DND-41 (cell line): ENCODE measurements at regions not wholly inside any gene's neighbourhood (a gene's known extent, or its start where the extent isn't known, plus 50 kb on each side); places are given as distances from the start of the nearest gene placed in this dataset.

Source experiments
- ATAC-seq: fragments of 200-7000 bp; cut with Tn5 transposase; 3 replicates; pipeline ENCODE4 v1.9.1; 2021; ENCODE audit warnings: low read depth; ENCODE audit not compliant: insufficient read depth
- DNase-seq: peaks from one replicate; pipeline ENCODE4 v3.0.0-alpha.2; 2020
- H2AFZ ChIP-seq: 2 replicates; pipeline ENCODE4 v1.6.0; 2012; ENCODE audit warnings: low read depth, low read length
- H3K27ac ChIP-seq: 2 replicates; pipeline ENCODE4 v1.5.1; 2012; ENCODE audit warnings: low read length, inconsistent platforms
- H3K27me3 ChIP-seq: fragments of 200-600 bp; sonication (generic); 2 replicates; pipeline ENCODE4 v1.6.0; 2012; ENCODE audit warnings: low read length, mild to moderate bottlenecking, inconsistent platforms; ENCODE audit not compliant: insufficient read depth, poor library complexity
- H3K36me3 ChIP-seq: 2 replicates; pipeline ENCODE4 v1.5.1; 2012; ENCODE audit warnings: low read length, inconsistent platforms; ENCODE audit not compliant: insufficient read depth
- H3K4me1 ChIP-seq: 2 replicates; pipeline ENCODE4 v1.5.1; 2012; ENCODE audit warnings: mild to moderate bottlenecking, low read length; ENCODE audit not compliant: insufficient read depth
- H3K4me2 ChIP-seq: 2 replicates; pipeline ENCODE4 v1.6.0; 2012; ENCODE audit warnings: mild to moderate bottlenecking, moderate library complexity, low read length, inconsistent platforms; ENCODE audit not compliant: insufficient read depth
- H3K4me3 ChIP-seq, 2 experiments: fragments of 200-600 bp in 1 of 2; shearing (Covaris generic) in 1 of 2; 2 replicates each; pipeline ENCODE4 v1.5.1; 2012 to 2016; ENCODE audit warnings: inconsistent platforms in 2 of 2, low read length in 2 of 2, mild to moderate bottlenecking in 2 of 2, low read depth in 1 of 2, moderate library complexity in 1 of 2
- H3K79me2 ChIP-seq: 2 replicates; pipeline ENCODE4 v1.6.0; 2012; ENCODE audit warnings: low read length, inconsistent platforms; ENCODE audit not compliant: insufficient read depth
- H3K9ac ChIP-seq: 2 replicates; pipeline ENCODE4 v1.6.0; 2012; ENCODE audit warnings: low read depth, mild to moderate bottlenecking, inconsistent platforms, low read length, moderate library complexity
- H3K9me3 ChIP-seq: 2 replicates; pipeline ENCODE4 v1.5.1; 2012; ENCODE audit warnings: low read length, moderate library complexity, mild to moderate bottlenecking, inconsistent platforms; ENCODE audit not compliant: insufficient read depth, severe bottlenecking
- H4K20me1 ChIP-seq: 2 replicates; pipeline ENCODE4 v1.6.0; 2012; ENCODE audit warnings: low read length; ENCODE audit not compliant: insufficient read depth
- EZH2 ChIP-seq: IDR thresholded peaks from 3 replicates; pipeline ENCODE4 v1.6.1; 2012; ENCODE audit warnings: borderline replicate concordance, low read depth, mild to moderate bottlenecking, moderate library complexity, low read length, inconsistent platforms; ENCODE audit not compliant: severe bottlenecking
- TF ChIP-seq, protein P1 (sequence below): IDR thresholded peaks from 2 replicates; pipeline ENCODE4 v1.5.1; 2012; ENCODE audit warnings: borderline replicate concordance, low read length, moderate library complexity, mild to moderate bottlenecking; ENCODE audit not compliant: poor library complexity, severe bottlenecking; ENCODE audit errors: extremely low read depth

DNA sequence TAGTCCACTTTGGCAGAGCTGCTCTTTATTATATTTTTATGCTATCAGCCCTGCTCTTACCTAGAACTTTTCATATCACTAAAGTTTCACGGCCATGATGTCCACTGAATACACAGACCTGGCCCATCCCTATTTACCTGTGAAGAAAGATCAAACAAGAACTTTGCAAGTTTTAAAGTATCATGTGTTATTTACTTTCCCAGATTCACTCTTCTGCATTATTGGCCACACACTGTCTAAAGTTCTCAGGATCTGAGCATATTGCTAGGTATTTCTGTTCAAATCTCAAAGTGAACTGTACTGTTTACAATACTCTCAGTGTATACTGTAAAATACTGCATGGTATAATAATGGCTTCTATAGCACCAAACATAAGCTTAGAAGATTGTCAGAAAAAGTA lies 405.2 kb downstream of the KLF12 start:
- Histone ChIP-seq H3K4me2 (no peak overlapping the region), H3K36me3 (peaks cover 22% of the 10 kb centered on the region; the same call in 1 of the 2 replicates), H2AFZ (no peak overlapping the region), H3K27ac (no peak overlapping the region), H3K79me2 (no peaks in the 10 kb centered on the region), H4K20me1 (no peaks in the 10 kb centered on the region), H3K27me3 (no peaks in the 10 kb centered on the region), H3K9ac (no peak overlapping the region), H3K9me3 (no peaks in the 10 kb centered on the region), H3K4me1 (no peaks in the 10 kb centered on the region), H3K4me3 (no peak overlapping the region)
- TF ChIP-seq, protein P1, sequence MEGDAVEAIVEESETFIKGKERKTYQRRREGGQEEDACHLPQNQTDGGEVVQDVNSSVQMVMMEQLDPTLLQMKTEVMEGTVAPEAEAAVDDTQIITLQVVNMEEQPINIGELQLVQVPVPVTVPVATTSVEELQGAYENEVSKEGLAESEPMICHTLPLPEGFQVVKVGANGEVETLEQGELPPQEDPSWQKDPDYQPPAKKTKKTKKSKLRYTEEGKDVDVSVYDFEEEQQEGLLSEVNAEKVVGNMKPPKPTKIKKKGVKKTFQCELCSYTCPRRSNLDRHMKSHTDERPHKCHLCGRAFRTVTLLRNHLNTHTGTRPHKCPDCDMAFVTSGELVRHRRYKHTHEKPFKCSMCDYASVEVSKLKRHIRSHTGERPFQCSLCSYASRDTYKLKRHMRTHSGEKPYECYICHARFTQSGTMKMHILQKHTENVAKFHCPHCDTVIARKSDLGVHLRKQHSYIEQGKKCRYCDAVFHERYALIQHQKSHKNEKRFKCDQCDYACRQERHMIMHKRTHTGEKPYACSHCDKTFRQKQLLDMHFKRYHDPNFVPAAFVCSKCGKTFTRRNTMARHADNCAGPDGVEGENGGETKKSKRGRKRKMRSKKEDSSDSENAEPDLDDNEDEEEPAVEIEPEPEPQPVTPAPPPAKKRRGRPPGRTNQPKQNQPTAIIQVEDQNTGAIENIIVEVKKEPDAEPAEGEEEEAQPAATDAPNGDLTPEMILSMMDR = no peak
- no peak for TF ChIP-seq EZH2
- DNase-seq (no peak), ATAC-seq (no peak)

- no peak for DNase-seq
- Histone ChIP-seq H2AFZ (no peak overlapping the region), H3K27me3 (no peaks in the 10 kb centered on the region), H3K4me1 (peaks cover 25% of the 10 kb centered on the region), H3K9me3 (no peaks in the 10 kb centered on the region), H3K4me2 (no peak overlapping the region), H4K20me1 (no peaks in the 10 kb centered on the region), H3K27ac (no peak overlapping the region), H3K79me2 (no peaks in the 10 kb centered on the region), H3K36me3 (peaks cover 19% of the 10 kb centered on the region), H3K9ac (no peak overlapping the region), H3K4me3 (no peak overlapping the region)
- ATAC-seq = 0 out of 3 replicates have a peak, but pooled peaks have one; percentile 35
- TF ChIP-seq EZH2 = no peak
- TF ChIP-seq, protein P1 = peak; percentile 31
Observed at GRCh38 chr13:73722120-73722519, 412.1 kb downstream of the KLF12 start.

DNA sequence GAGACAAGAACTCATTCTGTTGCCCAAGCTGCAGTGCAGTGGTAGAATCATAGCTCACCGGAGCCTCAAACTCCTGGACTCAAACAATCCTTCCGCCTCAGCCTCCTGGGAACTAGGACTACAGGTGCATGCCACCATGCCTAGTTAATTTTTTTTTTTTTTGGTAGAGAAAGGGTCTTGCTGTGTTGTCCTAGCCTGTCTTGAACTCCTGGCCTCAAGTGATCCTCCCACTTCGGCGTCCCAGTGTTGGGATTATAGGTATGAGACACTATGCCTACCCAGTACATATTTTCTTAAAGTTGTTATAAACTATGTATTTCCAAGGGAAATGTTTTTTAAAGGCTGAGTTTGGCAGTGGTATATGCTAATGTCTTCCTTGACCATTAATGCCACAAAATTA lies 412.6 kb downstream of the KLF12 start:
- TF ChIP-seq EZH2 = no peak
- TF ChIP-seq, protein P1 = no peak
- H3K4me2 ChIP-seq = no peak overlapping the region

DNA sequence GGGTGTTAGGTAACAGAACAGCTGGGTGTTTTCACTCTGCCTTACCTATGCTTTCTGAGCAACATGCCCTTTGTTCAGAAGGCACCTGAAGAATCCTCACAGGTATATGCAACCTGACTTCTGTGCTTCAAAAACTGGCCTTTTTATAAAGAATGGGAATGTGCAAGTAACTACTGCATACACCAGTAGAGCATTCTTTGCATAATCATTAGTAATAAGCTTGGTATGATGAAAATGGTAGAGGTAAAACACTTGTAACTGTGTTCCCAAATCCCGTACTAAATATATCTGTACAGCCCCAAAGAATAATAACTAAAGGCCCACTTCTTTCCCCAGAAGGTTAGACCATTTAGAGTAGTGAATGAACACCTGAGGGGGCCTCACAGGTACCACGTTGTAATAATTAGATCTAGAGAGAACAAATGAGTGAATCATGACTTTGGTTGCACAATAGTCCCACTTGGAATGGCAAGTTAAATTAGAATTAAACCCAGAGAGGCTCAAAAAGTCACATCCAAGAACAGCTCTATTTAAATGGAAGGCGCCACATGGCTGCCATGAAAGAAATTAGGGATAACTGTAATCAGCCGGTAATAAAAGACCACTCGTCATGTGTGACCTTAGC lies 413.9 kb downstream of the KLF12 start:
- TF ChIP-seq, protein P1 = no peak
- no peak for TF ChIP-seq EZH2
- Histone ChIP-seq H3K9ac (no peak overlapping the region), H4K20me1 (no peaks in the 10 kb centered on the region), H3K4me2 (no peak overlapping the region), H3K4me1 (peaks cover 43% of the 10 kb centered on the region), H3K27me3 (no peaks in the 10 kb centered on the region), H2AFZ (no peak overlapping the region), H3K9me3 (no peaks in the 10 kb centered on the region), H3K36me3 (peaks cover 21% of the 10 kb centered on the region), H3K79me2 (no peaks in the 10 kb centered on the region), H3K27ac (no peak overlapping the region), H3K4me3 (no peak overlapping the region)
- DNase-seq (no peak), ATAC-seq (no peak)

More for the DNA sequence above, 412.6 kb downstream of the KLF12 start:
- H4K20me1 ChIP-seq = no peaks in the 10 kb centered on the region
- H3K9ac ChIP-seq = no peak overlapping the region
- no peaks in the 10 kb centered on the region for H3K9me3 ChIP-seq
- H3K4me1 ChIP-seq = peaks cover 31% of the 10 kb centered on the region
- H3K27me3 ChIP-seq = no peaks in the 10 kb centered on the region
- H3K36me3 ChIP-seq = peaks cover 19% of the 10 kb centered on the region
- DNase-seq = no peak
- no peak overlapping the region for H3K27ac ChIP-seq
- no peaks in the 10 kb centered on the region for H3K79me2 ChIP-seq
- H3K4me3 ChIP-seq = no peak overlapping the region
- no peak overlapping the region for H2AFZ ChIP-seq
- ATAC-seq = no peak
